RPMI7951 (cell line): ENCODE measurements at regions not wholly inside any gene's neighbourhood (a gene's known extent, or its start where the extent isn't known, plus 50 kb on each side); places are given as distances from the start of the nearest gene placed in this dataset.

Experiments
- DNase-seq: peaks from one replicate; pipeline ENCODE4 v3.0.0-alpha.2; 2012; ENCODE audit warnings: low read depth

DNA sequence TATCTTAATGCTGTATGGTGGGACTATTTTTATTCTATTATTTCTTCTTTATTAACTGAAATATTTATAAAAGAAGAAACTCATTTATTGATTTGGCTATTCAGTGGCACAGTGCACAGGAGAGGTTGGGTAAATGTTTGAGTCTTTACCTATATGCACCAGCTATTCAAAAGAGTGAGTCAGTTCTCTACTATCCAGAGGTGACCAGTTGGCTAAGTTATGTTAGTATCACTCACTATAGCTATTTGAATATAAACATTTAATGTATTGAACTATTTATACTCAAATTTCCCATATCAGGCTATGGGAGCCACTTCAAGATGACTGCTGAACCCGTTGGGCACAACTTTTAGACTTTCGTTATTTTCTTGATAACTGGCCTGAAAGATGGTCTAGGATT is 106.1 kb upstream of the VEGFC start:
- no peak for DNase-seq

DNA sequence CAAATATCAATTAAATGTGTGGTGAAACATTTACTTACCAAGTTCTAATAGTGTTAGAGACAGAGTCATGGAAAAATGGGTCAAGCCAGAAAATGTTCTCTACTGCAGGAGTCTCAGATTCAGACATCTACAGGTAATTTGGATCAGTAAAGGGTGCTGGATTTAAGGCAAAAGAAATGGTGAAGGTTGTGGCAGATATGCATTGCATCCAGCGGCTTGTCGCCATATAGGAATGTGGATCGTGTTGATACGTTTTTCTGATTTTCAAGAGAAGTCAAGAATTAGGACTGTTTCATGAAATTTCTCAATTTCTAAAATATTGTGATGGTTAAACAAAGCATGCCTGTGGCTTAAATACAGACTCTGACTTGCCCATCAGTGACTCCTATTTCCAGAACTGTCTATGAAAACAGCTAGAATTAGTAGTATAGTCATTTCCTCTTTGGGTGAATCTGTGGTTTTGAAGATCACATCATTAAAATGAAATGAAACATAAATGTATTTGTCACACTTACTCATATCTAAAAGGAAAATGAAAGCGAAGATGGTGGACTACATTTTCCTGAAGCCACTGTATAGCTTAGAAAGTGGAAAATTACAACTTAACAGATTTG is 110.1 kb upstream of the VEGFC start:
- DNase-seq: peak; percentile 93

DNA sequence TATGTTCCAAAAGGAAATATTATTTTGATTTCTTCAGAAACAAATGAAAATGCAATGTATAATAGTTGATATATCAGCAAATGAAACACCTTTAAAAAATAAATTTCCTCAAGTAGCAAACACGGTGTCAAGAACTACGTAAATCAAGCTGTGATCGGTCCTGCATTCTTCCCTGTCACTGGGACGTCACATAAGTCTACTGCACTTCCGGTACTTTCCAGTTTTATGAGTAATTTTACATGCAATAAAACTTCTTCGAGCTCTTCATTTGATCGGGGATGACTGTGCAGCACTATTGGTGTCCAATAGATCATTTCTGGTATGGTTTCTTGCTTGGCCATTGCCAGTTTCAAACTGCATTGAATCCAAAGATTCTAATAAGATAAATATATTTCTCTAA is 114.0 kb upstream of the VEGFC start:
- peak; percentile 68 for DNase-seq

DNA sequence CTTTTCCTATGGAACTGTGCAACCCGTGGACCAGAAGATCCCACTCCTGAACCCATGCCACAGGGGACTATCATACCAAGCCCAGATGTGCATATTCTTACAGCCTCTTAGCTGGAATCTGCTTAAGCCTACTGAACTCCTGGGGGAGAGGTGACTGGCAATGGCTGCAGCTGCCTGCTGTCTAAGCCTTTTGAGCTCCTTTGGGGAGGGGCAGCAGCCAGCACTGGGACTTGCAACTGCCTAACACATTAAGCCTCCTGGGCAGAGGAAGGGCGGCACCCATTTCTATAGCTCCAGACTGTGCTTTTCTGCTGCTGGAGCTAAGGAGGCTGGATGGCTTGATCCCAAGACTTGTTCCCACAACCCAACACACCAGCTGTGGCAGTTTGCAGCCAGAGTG is 117.9 kb upstream of the VEGFC start:
- no peak for DNase-seq

DNA sequence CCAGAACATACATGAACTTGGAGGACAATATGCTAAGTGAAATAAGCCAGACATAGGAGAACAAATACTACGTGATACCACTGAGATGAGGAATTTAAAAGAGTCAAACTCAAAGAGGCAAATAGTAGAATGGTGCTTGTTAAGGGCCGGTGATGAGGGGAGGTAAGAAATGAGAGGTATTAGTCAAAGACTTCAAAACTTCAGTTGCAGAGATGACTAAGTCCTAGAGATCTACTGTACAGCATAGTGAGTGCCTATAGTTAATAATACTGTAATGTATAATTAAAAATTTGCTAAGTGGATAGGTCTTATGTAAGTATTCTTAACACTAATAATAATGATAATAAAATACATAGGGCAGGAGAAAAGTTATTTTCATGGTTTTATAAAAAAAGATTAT is 126.9 kb upstream of the VEGFC start:
- peak; percentile 32 for DNase-seq

DNA sequence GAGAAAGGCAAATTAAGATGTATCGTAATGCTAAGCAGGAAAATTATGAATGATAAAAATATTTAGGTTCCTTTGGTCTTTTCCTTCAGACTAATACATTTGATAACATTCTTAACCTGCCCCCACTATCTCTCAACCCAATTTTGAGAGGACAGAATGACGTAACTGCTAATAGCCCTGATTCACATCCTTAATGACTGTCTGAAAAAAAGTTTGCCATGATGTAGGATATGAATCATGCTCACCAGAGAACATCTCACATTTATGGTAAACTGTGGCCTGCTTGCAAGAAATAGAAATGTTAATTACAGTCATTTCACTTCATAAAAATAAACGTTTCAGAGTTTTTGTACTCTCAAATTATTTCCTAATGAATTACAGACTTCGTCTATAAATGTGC is 128.0 kb upstream of the VEGFC start:
- peak; percentile 78 for DNase-seq

DNA sequence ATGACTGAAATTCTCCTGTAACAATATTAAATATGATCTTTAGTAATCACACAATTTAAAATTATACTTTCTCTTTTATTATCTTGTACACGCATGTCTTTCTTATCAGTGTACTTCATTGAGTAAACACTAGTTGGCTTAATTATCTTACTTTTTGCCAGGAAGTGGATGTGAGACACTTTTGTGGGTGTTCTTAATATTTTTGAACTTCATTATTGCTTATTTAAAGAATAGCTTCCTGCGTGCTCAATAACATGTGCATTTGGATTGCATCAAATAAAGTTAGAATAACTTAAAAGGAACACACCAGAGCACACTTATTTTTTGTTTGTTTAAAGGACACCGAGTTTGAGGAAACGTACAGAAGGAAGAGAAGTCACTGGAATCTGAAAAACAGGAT is 128.5 kb upstream of the VEGFC start:
- DNase-seq: peak; percentile 33

DNA sequence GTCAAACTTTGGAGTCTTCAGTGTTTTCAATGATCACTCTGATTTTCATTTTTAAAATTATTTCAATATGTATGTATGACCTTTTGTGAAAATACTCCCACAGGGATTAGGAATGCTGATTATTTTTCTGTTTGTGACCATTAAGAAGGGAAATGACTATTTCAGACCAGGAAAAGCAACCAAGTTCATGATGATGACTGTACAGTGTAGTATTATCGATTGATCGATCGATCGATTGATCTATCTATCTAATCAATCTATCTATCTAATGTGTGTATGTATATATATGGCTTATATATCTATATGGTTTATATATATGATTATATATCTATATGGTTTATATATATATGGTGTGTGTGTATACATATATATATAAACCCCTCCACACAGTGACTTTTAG is 131.5 kb upstream of the VEGFC start:
- DNase-seq: no peak

DNA sequence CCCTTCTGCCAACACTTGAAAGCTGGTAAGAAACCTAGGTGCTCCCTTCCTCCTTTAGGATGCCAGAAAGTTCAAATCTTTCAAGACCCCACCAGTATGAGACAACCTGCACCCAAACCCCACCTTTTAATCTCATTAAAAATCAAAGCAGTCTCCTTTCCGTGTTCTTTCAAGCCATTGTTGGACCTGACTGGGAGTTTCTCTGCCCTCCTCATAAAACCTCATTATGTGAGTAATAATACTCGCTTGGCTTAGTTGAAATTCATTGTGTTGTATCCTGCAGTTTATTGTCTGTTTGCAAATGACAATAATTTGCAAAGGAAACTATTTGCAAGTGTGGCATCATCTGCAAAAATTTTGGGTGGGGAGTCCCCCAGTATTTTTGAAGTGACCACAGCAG is 133.2 kb upstream of the VEGFC start:
- no peak for DNase-seq

DNA sequence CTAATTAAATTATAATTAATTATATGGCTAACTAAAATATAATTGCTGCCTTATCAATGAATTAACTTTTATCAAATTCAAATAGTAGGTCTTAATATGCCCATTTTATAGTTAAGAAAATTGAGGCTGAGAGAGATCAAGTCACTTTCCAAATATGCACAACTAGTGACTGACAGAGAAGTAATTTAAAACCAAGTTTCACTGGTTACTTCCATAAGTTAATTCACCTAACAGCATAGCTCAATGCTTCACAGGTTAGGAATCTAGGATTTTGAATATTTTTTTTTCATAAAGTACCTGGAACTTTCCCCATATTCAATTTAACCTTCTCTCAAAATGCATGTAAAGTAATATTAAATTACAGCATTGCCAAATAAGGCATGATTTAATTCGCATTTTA is 134.4 kb upstream of the VEGFC start:
- DNase-seq: no peak

DNA sequence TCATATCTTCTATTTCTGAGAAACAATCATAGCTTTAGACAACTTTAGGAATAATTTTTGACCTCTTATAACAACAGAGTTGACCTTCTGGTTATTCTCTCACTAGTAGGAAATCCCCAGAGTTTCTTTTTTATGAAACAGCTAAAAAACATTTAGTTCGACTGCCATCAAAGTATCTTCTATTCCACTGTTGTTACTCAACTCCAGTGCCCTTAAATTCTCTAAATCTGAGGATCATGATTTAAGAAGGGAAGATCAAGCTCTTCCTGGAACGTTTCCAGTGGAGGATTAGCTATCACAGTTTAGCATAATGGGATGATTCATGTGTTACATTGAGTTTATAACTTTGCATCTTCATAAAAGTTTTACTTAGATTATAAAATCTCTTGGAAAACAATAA is 134.9 kb upstream of the VEGFC start:
- DNase-seq: peak; percentile 82

DNA sequence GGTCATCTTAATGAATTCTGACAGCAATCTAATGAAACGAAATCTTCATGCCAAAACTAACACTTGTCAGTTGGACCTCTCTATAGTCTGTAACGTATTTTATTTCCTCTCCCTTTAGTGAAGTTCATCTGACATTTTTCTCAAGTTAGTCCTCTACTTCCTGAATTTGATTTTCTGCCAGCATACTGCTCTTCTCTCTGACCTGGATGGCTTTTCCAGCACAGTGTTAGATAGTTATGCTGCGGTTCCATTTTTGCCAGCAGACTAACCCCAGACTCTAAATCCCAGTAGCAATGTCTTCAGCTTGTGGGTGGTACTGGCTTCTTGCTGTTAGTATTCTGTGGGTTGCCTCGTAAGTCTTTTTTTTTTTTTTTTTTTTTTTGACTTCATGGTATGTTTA is 146.7 kb upstream of the VEGFC start:
- peak; percentile 80 for DNase-seq

DNA sequence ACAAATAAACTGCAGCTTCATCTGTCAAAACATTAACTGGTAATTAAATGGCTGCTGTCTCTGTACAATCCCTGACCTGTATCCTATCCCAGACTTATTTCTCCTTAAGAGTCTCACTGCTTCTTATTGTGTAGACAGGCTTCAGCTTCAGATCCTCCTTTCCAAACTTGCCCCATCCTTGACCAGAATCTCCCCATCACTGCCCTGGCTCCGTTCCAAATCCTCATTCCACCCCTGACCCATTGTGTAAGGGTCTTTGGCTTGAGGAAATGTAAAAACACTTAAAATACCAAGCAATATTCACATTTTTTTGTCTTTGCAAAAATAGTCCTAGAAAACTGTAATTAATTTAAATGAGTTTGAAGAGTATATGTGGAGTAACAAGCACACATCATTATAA is 152.6 kb upstream of the VEGFC start:
- DNase-seq: no peak

DNA sequence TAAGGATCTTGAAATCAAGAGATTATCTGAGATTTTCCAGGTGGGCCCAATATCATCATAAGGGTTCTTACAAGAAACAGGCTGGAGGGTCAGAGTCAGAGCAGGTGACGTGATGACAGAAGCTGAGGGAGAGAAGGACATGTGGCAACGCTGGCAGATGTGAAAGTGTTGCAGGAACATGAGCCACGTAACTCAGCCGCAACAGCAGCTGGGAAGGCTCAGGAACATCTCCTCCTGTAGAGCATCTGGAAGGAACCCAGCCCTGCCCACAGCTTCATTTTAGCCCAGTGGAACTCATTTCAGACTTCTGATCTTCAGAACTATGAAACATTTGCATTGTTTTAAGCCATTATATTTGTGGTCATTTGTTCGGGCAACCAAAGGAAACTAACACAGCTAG is 156.3 kb upstream of the VEGFC start:
- peak; percentile 91 for DNase-seq

DNA sequence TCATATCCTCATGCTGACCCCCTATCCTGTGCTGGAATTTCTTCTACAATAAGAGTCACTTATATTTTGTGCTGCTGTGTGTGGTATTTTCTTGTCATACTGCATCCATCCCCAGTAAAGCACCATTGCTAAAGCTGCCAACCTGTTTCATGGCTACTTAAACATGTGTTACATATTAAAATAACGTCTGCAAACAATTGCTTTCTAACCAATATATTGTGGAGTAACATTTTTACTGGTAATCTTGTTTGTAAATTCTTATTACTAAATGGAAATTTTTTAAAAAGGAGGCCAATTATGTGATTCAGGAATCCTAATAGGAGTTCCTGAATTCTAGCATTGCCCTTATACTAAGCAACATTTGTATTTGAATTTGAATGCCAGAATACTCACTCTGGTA is 160.3 kb upstream of the VEGFC start:
- DNase-seq: no peak

DNA sequence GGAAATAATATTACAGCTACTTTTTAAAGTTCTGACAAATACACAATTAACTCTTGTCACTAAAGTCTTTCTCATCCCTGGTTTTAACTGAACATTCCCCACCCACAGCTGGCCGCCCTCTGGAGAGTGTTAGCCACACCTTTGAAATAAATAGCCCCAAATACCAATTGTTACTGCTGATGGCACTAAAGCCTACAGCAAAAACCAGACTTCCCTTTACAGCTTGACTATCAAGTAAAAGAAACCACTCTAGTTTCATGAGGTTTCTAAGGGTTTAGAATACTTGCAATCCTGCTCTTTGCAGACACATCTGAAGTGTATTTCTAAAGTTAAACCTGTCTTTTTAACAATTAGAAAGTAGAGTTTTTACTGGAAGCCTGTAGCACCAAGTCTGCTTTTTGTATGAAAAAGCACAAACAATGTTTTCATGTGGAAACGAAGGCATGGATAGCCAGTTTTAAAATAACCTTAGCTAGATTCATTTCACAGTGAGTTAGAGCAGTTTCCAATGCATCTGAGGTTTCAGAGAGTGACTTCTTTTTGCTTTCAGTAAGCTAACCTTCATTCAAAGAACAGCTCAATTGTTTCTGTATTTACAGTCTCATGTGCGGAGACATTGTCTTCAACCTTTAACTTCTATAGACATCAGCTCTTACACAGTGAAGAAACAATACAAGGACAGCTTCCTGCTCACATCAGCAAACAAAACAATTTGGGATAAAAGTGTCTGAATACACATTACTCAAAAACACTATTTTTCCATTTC is 164.8 kb upstream of the VEGFC start:
- DNase-seq: peak; percentile 60

DNA sequence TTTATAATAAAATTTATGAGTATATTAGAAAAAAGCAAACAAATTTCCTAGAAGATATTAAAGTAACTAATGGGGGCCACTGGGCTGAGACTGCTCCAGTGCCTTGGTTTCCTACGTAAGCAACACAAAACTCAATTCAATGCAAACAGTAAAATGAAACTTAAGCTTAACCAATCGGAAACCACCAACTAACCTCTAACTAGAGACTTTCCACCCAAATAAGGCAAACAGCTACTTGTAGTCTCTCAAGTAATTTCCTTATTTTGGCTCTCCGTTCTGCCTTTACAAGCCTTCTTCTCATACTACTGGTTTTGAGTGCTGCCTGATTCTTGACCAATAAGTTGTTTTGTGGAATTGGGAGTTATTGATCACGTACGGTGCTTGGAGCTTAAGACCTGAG is 167.3 kb upstream of the VEGFC start:
- DNase-seq: peak; percentile 91

DNA sequence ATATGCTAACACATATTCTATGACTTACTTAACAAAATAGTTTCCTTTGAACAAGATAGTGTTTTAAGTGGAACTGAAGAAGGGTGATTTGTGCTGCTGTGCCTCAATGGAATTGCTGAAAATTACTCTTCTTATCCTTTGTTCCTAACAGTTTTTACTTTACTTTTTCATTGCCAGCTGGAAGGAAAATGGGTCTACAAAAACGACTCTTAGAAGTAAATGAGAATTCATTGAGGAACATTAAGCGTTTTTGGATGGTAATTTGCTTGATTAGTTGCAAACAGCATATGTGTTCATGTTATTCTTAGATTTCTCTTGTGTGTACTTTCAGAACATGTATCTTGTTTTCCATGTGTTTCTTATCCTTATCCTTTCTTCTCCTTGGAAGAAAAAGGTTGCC is 170.4 kb upstream of the VEGFC start:
- no peak for DNase-seq

DNA sequence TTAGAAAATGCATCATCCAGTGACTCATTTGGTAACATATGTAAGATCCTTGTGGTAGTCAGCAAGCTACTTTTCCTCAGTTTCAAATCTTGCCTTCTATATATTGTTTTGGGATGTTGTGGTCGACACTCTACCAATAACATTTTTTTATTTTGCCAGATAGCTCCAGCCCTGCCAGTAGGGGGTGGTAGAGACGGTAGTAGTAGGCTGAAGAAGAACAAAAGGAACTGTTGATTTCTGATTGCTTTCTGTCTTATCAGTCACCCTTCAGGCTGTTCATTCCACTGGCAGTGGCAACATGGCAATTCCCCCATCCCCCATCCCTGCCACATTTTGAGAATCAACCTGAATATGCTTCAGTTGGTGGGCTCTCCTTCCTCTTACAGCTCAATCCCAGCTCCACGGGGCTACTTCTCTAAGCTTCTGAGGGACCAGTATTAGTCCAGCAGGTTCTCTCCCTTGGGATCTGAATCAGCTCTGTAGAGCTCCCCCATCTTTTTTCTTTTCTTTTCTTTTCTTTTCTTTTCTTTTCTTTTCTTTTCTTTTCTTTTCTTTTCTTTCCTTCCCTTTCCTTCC is 171.5 kb upstream of the VEGFC start:
- DNase-seq: peak; percentile 69

DNA sequence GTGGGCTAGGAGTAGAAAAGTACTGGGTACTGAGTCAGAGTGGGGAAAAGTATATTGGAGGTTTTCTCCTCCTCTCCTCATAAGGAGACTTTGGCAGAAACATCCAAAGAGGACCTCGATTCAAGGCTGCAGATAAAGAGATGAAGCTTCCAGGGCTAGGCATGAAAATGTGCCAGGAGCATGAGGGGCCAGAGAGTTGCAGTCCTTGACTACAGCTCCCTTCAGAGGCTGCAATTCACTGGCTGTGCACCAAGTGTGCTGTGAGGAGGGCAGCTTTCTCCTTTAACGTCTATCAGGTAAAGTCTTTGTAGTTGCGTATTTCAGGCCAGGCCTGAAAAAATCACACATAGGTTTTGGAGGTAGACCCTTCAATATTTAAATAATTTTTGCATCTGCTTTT is 174.9 kb upstream of the VEGFC start:
- peak; percentile 60 for DNase-seq

DNA sequence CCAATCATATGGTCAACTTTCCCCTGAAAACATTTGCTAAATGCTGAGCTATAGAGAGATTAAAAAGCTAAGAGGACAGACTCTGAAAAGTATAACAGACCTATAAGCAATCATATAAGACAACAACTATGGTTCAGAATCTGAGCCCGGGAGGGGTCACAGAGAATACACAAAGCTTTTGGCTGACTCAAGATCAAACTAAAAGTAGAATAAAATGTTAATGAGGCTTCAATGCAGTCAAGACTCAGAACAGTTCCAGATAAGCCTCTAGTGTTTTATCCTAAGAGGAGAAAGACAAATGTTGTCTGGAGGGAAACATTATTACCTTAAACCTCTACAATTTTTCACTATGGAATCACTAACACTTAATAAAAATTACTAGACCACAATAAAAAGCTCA is 175.4 kb upstream of the VEGFC start:
- no peak for DNase-seq

DNA sequence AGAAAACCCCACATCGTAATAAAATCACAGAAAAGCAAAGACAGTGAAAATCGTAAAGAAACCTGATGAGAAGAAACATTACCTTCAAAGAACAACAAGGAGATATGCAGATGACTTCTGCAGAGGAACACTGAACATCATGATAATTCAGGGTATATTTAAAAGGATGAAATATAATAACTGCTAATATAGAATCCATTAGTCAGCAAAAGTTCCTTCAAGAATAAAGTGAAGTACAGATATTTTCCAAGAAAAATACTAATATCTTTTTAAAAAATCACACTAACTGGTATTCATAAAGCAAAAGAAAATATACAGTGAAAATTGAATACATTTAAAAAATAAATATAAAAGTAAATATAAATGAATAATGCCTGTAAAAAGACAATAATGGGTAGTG is 176.3 kb upstream of the VEGFC start:
- no peak for DNase-seq

DNA sequence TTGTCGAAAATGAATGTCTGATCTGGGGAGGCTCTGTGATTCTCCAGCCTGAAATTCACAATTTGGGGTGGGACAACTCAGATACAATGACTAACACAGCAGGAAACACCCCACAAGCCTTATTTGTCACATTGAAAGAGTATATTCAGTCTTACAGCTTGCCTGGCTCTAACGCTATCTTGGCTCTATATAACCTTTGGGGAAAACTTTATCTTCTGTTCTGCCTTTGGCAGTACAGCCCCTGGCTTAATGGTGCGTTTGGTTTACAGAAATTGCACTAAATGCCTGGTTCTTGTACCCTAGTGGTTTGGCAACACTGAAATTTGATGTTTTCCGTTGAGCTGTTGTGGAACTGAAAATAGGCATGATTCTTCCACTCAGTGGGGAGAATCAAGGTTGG is 178.1 kb upstream of the VEGFC start:
- peak; percentile 38 for DNase-seq
